ENCODE measurements at regions not wholly inside any gene's neighbourhood (a gene's known extent, or its start where the extent isn't known, plus 50 kb on each side); places are given as distances from the start of the nearest gene placed in this dataset. TPM values are rescaled to one million over a fixed set of nuclear protein-coding genes. Genes with fewer than 3 reads are reported as not detected.

GRCh38 chr7:18437101-18437500, 58.4 kb upstream of the HDAC9 start:
- no peak for DNase-seq (ENCODE audit: low spot score)

GRCh38 chr7:18440934-18441333, 54.6 kb upstream of the HDAC9 start:
- no peaks in the 10 kb centered on the region for H3K9me3 Mint-ChIP-seq (ENCODE audit: low read depth)
- no peak for DNase-seq (ENCODE audit: low spot score)
- TF ChIP-seq CTCF (IDR thresholded peaks at IDR 0.05), result no peak
- peaks cover 6% of the 10 kb centered on the region for H3K4me1 Mint-ChIP-seq (ENCODE audit: low read depth)
- no peaks in the 10 kb centered on the region for H3K27me3 Mint-ChIP-seq (ENCODE audit: low read depth)
- H3K4me3 Mint-ChIP-seq (ENCODE audit: unreplicated experiment), result no peak overlapping the region
- H3K36me3 Mint-ChIP-seq (ENCODE audit: low read depth), result no peaks in the 10 kb centered on the region
- no peak overlapping the region for H3K27ac Mint-ChIP-seq (ENCODE audit: unreplicated experiment)

More at GRCh38 chr7:18437101-18437500, 58.4 kb upstream of the HDAC9 start:
- no peak overlapping the region for H3K4me3 Mint-ChIP-seq (ENCODE audit: unreplicated experiment)
- no peak for TF ChIP-seq CTCF (IDR thresholded peaks at IDR 0.05)
- H3K27ac Mint-ChIP-seq (ENCODE audit: unreplicated experiment), result no peak overlapping the region
- H3K4me1 Mint-ChIP-seq (ENCODE audit: low read depth), result peaks cover 6% of the 10 kb centered on the region
- no peaks in the 10 kb centered on the region for H3K27me3 Mint-ChIP-seq (ENCODE audit: low read depth)
- no peaks in the 10 kb centered on the region for H3K36me3 Mint-ChIP-seq (ENCODE audit: low read depth)
- H3K9me3 Mint-ChIP-seq (ENCODE audit: low read depth), result peaks cover 7% of the 10 kb centered on the region

GRCh38 chr7:18444826-18445225, 50.7 kb upstream of the HDAC9 start:
- no peaks in the 10 kb centered on the region for H3K27me3 Mint-ChIP-seq (ENCODE audit: low read depth)
- H3K27ac Mint-ChIP-seq (ENCODE audit: unreplicated experiment), result no peak overlapping the region
- no peak for TF ChIP-seq CTCF (IDR thresholded peaks at IDR 0.05)
- no peaks in the 10 kb centered on the region for H3K36me3 Mint-ChIP-seq (ENCODE audit: low read depth)
- H3K4me1 Mint-ChIP-seq (ENCODE audit: low read depth), result no peaks in the 10 kb centered on the region
- no peaks in the 10 kb centered on the region for H3K9me3 Mint-ChIP-seq (ENCODE audit: low read depth)
- no peak for DNase-seq (ENCODE audit: low spot score)
- no peak overlapping the region for H3K4me3 Mint-ChIP-seq (ENCODE audit: unreplicated experiment)

- H3K27ac Mint-ChIP-seq (ENCODE audit: unreplicated experiment), result no peak overlapping the region
- no peak overlapping the region for H3K4me3 Mint-ChIP-seq (ENCODE audit: unreplicated experiment)
- no peak for DNase-seq (ENCODE audit: low spot score)
- H3K9me3 Mint-ChIP-seq (ENCODE audit: low read depth), result no peaks in the 10 kb centered on the region
- no peak for TF ChIP-seq CTCF (IDR thresholded peaks at IDR 0.05)
- no peaks in the 10 kb centered on the region for H3K36me3 Mint-ChIP-seq (ENCODE audit: low read depth)
- H3K4me1 Mint-ChIP-seq (ENCODE audit: low read depth), result no peaks in the 10 kb centered on the region
- H3K27me3 Mint-ChIP-seq (ENCODE audit: low read depth), result no peaks in the 10 kb centered on the region
Observed at GRCh38 chr7:18445483-18445882, 50.1 kb upstream of the HDAC9 start.

Small RNA genes lying in the stretch of these regions (microRNA-seq; reads per million reads assigned to microRNA genes)
- gene MIR1302-6 (ENCODE audit: borderline number of aligned reads), result not detected

Data from chondrocyte (in vitro differentiated cells).